GM12872 (cell line): ENCODE measurements at regions not wholly inside any gene's neighbourhood (a gene's known extent, or its start where the extent isn't known, plus 50 kb on each side); places are given as distances from the start of the nearest gene placed in this dataset.

Experiments used
- TF ChIP-seq, protein P1 (sequence below): IDR thresholded peaks from 3 replicates; pipeline ENCODE4 v1.5.1; 2011; ENCODE audit warnings: low read depth, mild to moderate bottlenecking, low read length, moderate library complexity; ENCODE audit not compliant: insufficient read depth

DNA sequence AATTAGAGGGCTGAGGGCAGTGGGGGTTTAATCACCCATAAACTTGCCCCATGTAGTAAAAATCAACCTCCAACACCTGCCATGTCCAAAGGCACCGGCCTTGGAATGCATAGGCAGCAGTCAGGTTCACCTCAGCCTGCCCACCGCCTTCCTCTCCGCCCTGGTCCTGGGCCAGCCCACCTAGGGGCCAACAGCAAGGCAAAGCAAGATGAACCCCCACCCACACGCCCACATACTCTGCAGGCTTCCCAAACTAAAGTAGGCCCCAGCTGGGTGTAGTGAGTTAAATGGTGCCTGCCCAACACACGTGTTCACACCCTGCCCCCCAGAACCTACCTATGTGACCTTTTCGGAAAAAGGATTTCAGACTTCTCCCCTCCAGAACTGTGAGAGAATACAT, 92.9 kb upstream of the RAI14 start:
- TF ChIP-seq, protein P1, sequence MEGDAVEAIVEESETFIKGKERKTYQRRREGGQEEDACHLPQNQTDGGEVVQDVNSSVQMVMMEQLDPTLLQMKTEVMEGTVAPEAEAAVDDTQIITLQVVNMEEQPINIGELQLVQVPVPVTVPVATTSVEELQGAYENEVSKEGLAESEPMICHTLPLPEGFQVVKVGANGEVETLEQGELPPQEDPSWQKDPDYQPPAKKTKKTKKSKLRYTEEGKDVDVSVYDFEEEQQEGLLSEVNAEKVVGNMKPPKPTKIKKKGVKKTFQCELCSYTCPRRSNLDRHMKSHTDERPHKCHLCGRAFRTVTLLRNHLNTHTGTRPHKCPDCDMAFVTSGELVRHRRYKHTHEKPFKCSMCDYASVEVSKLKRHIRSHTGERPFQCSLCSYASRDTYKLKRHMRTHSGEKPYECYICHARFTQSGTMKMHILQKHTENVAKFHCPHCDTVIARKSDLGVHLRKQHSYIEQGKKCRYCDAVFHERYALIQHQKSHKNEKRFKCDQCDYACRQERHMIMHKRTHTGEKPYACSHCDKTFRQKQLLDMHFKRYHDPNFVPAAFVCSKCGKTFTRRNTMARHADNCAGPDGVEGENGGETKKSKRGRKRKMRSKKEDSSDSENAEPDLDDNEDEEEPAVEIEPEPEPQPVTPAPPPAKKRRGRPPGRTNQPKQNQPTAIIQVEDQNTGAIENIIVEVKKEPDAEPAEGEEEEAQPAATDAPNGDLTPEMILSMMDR: no peak

DNA sequence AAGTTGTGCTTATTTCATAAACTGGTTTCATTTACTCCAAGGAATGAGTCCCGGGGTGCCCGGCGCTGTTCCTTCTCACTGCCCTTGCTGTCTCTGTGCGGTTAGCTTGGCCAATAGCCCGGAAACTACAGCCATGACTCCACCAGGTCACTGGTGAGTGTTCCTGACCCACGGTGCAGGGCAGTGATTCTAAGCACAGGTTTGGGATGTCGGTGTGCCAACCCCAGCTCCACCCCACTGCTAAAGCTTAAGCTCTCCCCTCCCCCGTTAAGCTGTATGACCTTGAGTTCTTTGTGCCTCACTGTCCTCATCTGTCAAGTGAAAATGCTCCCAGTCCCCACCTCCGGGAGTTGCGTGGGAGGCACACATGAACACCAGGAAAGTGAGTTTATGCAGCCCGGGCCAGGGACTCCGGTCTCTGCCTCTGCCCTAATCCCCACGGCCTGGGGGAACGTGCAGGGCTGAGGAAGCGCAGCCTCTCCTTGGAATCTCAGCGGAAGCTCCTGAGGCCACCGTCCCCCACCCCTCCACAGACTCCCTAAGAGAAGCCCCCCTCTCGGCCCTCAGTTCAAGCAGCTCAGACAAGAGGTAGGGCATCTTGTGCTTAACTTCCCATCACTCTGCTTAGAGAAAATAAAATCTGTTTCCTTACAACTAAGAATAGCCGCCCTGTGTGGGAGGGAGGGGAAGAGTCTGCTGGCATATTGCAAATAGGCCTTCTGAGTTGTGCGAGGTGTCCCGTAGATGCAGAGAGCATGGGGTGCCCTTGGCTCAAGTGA, 92.0 kb upstream of the RAI14 start:
- TF ChIP-seq, protein P1: no peak

DNA sequence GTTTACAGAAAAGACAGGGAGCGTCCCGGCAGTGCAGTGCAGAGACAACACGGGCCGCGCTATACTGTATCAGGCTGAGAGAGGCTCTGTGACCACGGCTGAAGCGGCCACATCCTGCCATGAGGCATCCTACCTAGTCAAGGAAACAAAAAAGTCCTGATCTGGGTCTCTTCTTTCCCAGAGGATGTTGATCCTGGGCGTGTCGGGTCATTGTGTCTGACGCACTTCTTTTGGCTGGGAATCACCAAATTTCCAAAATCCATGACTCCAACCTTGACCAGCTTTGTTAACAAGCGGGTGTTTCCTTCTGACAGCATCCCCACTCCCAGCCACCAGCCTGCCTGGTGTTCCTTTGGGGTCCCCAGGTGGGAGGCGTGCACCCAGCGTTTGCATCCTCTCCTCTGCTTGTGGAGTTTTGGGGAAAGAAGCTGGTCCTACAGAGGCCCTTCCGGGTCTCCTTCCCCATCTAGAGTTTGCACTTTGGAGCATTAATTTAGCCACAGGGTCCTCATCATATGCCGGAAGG, 91.4 kb upstream of the RAI14 start:
- TF ChIP-seq, protein P1: no peak

DNA sequence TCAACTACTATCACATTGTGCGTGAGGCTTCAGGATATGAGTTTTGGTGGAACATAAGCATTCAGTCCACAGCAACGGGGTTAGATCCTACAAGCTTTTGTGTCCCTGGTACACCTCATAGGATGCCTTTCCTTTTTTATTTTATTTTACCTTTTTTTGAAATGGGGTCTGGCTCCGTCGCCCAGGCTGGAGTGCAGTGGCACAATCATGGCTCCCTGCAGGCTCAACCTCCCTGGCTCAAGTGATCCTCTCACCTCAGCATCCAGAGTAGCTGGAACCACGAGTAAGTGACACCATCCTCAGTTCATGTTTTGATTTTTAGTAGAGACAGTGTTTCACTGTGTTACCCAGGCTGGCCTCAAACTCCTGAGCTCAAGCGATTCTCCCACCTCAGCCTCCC, 86.0 kb upstream of the RAI14 start:
- TF ChIP-seq, protein P1: no peak

DNA sequence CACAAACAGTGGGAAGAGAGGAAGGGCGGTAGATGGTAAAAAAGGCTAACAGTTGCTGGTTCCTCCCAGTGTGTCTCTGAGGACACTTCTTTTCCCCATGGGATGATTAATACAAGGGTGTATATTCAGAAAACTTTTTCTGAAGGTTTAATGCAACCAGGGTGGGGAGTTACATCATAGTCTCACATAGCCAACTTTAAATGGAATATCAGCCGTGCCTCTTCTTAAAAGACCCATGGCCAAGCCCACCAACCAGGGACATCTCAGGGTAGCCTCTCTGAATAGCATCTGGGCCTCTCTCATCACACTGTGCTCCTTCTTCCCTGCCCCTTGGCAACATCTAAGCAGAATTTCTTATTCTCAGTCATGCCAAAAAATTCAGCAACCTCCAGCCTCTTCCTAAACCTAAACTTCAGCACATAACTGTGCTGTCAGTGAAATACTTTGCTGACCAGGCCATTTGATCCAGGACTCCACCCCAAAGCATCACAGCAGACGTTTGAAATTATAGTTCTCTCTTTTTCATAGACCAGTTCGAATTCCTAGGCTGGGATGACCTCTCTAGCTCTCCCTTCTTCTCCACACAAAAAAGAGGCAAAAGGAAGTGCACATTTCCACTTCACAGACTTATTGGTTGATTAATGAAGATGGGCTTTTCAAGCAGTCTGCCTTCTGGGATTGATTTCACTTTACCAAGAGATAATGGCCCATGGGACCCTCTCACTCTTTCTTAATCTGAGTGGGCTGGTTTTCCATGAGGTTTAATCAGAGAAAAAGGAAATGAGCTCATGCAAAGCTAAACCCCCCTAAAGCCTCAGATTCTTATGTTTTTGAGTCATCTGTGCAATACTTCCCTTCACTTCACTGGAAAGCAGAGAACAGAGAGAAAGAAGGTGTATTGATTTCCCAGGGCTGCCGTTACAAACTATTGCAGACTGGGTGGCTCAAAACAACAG, 85.1 kb upstream of the RAI14 start:
- TF ChIP-seq, protein P1: no peak

DNA sequence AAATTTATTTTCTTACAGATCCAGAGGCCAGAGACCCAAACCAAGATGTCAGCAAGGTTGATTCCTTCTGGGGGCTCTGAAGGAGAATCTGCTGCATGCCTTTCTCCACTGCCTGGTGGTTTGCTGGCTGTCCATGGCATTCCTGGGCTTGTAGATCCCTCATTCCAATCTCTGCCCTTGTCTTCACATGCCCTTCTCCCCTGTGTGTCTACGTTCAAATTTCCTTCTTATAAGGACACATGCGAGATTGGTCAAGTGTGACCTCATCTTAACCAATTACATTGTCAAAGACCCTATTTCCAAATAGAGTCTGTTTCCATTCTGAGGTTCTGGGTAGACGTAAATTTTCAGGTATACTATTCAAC, 84.5 kb upstream of the RAI14 start:
- TF ChIP-seq, protein P1: no peak

DNA sequence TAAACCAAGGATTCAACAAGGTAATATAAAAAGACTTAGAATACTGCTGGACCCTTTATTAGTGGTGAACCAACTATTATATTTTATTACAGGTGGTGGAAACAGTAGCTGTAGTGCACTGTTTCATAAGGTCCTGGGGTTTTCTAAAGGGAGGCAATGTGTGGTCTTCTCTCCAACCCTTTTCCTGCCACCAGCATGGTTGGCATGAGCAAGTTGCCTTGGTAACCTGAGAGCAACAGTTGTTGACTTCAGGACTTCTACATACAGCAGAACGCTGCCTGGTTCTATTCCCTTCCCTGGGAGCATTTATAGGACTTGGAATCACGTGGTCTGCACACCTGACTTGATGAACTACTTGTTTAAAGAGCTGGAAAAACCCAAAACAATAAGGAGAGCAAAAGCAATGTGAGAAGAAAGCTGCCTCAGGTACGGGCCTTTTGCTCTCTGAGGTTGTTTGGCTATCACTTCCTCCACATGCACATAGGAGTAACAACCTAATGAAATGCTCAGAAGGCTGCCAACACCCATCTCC, 81.1 kb upstream of the RAI14 start:
- TF ChIP-seq, protein P1: no peak
